ENCODE measurements at regions not wholly inside any gene's neighbourhood (a gene's known extent, or its start where the extent isn't known, plus 50 kb on each side); places are given as distances from the start of the nearest gene placed in this dataset.

- TF ChIP-seq MYC (IDR thresholded peaks at IDR 0.05; ENCODE audit: low read depth, low read length) (no peak), MAX (IDR thresholded peaks at IDR 0.05; ENCODE audit: low read depth, low read length) (no peak), CTCF (IDR thresholded peaks at IDR 0.05; ENCODE audit: low read depth, low read length) (no peak), POLR2A (IDR thresholded peaks at IDR 0.05; ENCODE audit: extremely low read depth, insufficient read length) (no peak)
- no peak overlapping the region for H3K4me3 ChIP-seq (ENCODE audit: low read depth, low read length)
- DNase-seq (ENCODE audit: low read depth) = no peak
These were observed 115.5 kb upstream of the MARCKS start for GRCh38 chr6:113741651-113742050.

GRCh38 chr6:113742342-113742741, 114.8 kb upstream of the MARCKS start:
- TF ChIP-seq CTCF (IDR thresholded peaks at IDR 0.05; ENCODE audit: low read depth, low read length) (no peak), MAX (IDR thresholded peaks at IDR 0.05; ENCODE audit: low read depth, low read length) (no peak), POLR2A (IDR thresholded peaks at IDR 0.05; ENCODE audit: extremely low read depth, insufficient read length) (no peak), MYC (IDR thresholded peaks at IDR 0.05; ENCODE audit: low read depth, low read length) (no peak)
- no peak overlapping the region for H3K4me3 ChIP-seq (ENCODE audit: low read depth, low read length)

DNA sequence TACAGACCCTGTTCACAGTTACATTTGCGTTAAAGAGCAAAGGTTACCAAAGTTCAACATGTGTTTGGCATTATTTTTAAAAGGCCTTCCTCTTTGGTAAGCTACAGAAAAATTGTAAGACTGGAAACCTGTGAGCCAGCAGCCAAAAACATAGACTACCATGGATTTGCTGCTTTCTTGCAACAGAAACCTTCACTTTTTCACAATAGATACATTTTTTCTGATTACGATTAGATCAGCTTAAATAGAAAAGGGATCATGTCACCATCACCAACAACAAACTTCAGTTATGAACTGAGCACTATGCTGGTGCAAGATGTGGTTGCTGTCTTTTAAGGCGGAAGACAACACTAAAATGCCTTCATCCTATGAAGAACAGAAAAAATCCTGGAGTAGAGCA, 112.3 kb upstream of the MARCKS start:
- TF ChIP-seq MAX (IDR thresholded peaks at IDR 0.05; ENCODE audit: low read depth, low read length) = no peak
- no peak for TF ChIP-seq MYC (IDR thresholded peaks at IDR 0.05; ENCODE audit: low read depth, low read length)
- TF ChIP-seq POLR2A (IDR thresholded peaks at IDR 0.05; ENCODE audit: extremely low read depth, insufficient read length) = no peak
- no peak for TF ChIP-seq CTCF (IDR thresholded peaks at IDR 0.05; ENCODE audit: low read depth, low read length)
- no peak overlapping the region for H3K4me3 ChIP-seq (ENCODE audit: low read depth, low read length)
- DNase-seq (ENCODE audit: low read depth) = no peak

More at GRCh38 chr6:113742342-113742741, 114.8 kb upstream of the MARCKS start:
- DNase-seq (ENCODE audit: low read depth) = no peak

DNA sequence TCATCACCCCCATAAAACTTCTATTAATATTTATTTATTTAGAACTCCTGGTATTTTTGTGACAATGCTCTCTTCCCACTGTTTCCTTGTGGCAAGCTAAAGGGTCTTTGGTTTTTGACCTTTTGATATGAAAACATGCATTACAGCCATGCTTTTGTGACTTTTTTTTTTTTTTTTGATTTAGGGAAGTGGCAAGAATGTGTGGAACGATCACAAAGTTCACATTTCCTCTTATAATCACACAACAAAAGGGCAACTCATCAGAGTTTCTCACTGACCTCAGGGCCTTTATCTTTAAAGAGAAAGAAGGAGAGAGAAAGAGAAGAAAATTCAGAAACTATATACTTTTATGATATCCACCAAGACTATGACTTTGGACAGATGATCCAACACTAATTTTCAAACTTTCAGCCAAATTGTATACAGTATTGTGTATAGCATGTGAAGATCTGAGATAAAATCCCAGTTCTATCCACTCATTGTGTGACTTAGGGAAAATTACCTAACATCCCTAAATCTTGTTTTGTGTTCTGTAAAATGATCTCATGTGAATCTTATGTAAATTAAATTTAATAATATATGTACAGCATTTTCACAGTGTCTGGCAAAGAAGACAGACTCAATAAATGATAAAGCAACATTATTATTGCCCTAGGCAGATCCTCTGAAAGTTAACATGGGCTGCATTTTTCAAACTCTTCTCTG, 106.8 kb upstream of the MARCKS start:
- DNase-seq (ENCODE audit: low read depth) = no peak
- no peak for TF ChIP-seq MAX (IDR thresholded peaks at IDR 0.05; ENCODE audit: low read depth, low read length)
- TF ChIP-seq MYC (IDR thresholded peaks at IDR 0.05; ENCODE audit: low read depth, low read length) = no peak
- no peak for TF ChIP-seq POLR2A (IDR thresholded peaks at IDR 0.05; ENCODE audit: extremely low read depth, insufficient read length)
- TF ChIP-seq CTCF (IDR thresholded peaks at IDR 0.05; ENCODE audit: low read depth, low read length) = no peak
- no peak overlapping the region for H3K4me3 ChIP-seq (ENCODE audit: low read depth, low read length)

- TF ChIP-seq MAX (IDR thresholded peaks at IDR 0.05; ENCODE audit: low read depth, low read length) (no peak), POLR2A (IDR thresholded peaks at IDR 0.05; ENCODE audit: extremely low read depth, insufficient read length) (no peak), CTCF (IDR thresholded peaks at IDR 0.05; ENCODE audit: low read depth, low read length) (no peak), MYC (IDR thresholded peaks at IDR 0.05; ENCODE audit: low read depth, low read length) (no peak)
- H3K4me3 ChIP-seq (ENCODE audit: low read depth, low read length) = no peak overlapping the region
- no peak for DNase-seq (ENCODE audit: low read depth)
These were observed 102.9 kb upstream of the MARCKS start for GRCh38 chr6:113754291-113754690.

All from NB4 (cell line).